ENCODE measurements at regions not wholly inside any gene's neighbourhood (a gene's known extent, or its start where the extent isn't known, plus 50 kb on each side); places are given as distances from the start of the nearest gene placed in this dataset.

DNA sequence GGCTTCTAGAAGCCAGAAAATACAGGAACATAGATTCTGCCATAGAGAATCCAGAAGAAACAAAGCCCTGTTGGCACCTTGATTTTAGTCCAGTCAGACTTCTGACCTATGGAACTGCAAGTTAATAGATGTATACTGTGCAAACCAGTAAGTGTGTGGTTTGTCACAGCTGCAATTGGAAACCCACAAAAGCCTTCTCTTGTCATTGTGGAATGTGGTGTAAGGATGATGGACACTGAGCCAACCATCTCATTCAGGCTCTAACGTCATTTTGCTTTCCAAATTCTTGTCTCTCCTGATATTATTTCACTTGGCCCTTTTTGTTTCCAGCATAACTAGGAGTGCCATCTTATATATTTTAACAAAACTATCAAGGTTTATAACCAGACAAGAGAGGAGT lies 369.5 kb upstream of the SMIM21 start (continued):
- TF ChIP-seq, protein P1, sequence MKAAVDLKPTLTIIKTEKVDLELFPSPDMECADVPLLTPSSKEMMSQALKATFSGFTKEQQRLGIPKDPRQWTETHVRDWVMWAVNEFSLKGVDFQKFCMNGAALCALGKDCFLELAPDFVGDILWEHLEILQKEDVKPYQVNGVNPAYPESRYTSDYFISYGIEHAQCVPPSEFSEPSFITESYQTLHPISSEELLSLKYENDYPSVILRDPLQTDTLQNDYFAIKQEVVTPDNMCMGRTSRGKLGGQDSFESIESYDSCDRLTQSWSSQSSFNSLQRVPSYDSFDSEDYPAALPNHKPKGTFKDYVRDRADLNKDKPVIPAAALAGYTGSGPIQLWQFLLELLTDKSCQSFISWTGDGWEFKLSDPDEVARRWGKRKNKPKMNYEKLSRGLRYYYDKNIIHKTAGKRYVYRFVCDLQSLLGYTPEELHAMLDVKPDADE (IDR thresholded peaks at IDR 0.05): no peak
- no peak for TF ChIP-seq ZNF331 (CRISPR knock-in tag; IDR thresholded peaks at IDR 0.05; ENCODE audit: low read depth)

DNA sequence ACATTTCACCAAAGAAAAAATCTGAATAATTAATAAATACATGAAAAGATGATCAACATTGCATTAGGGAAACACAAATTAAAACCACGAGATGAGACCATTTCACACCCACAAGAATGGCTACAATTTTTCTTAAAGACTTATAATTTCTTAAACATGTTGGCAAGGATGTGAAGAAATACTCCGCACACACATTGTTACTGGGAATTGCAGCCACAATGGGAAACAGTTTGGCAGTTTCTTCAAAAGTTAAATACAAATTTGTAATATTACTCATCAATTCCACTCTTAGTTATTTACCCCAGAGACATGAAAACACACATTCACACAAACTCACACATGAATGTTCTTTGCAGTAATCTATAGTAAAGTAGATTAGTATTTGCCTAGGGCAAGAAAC lies 363.3 kb upstream of the SMIM21 start:
- Histone ChIP-seq H4K20me1 (replicated peaks; ENCODE audit: insufficient read depth) (no peaks in the 10 kb centered on the region), H3K79me2 (replicated peaks; ENCODE audit: insufficient read depth) (no peaks in the 10 kb centered on the region), H3K4me1 (ENCODE audit: insufficient read depth) (no peaks in the 10 kb centered on the region), H3K27ac (ENCODE audit: low read depth) (no peak overlapping the region), H3K4me3 (no peak overlapping the region), H3K36me3 (ENCODE audit: insufficient read depth) (0 out of 2 replicates have a peak, but pooled peaks cover 3% of the 10 kb centered on the region), H3K4me2 (no peak overlapping the region), H3K27me3 (ENCODE audit: insufficient read depth) (no peaks in the 10 kb centered on the region), H3K9me2 (ENCODE audit: insufficient read depth) (peaks cover 4% of the 10 kb centered on the region), H3F3A (replicated peaks; ENCODE audit: low read depth) (no peaks in the 10 kb centered on the region), H2AFZ (no peak overlapping the region)
- H3K36me3 Mint-ChIP-seq (ENCODE audit: low read depth): no peaks in the 10 kb centered on the region; the same call in 1 of the 3 replicates
- H3K4me1 Mint-ChIP-seq: no peaks in the 10 kb centered on the region
- ATAC-seq: no peak
- no peak overlapping the region for H3K27ac Mint-ChIP-seq
- H3K9me3 Mint-ChIP-seq: peaks cover 16% of the 10 kb centered on the region; the same call in 2 of the 3 replicates
- TF ChIP-seq, protein P1 (IDR thresholded peaks at IDR 0.05): no peak
- TF ChIP-seq ZNF114 (CRISPR knock-in tag; IDR thresholded peaks at IDR 0.05) (no peak), EZH2phosphoT487 (IDR thresholded peaks at IDR 0.05; ENCODE audit: unreplicated experiment) (no peak), JUNB (IDR thresholded peaks at IDR 0.05; ENCODE audit: unreplicated experiment) (no peak), EZH2 (IDR thresholded peaks at IDR 0.05; ENCODE audit: low read depth, unreplicated experiment) (no peak)
- no peaks in the 10 kb centered on the region for H3K27me3 Mint-ChIP-seq (ENCODE audit: insufficient read depth, low read depth, poor library complexity)
- H3K4me3 Mint-ChIP-seq: no peak overlapping the region
- DNase-seq (ENCODE audit: low spot score): no peak

DNA sequence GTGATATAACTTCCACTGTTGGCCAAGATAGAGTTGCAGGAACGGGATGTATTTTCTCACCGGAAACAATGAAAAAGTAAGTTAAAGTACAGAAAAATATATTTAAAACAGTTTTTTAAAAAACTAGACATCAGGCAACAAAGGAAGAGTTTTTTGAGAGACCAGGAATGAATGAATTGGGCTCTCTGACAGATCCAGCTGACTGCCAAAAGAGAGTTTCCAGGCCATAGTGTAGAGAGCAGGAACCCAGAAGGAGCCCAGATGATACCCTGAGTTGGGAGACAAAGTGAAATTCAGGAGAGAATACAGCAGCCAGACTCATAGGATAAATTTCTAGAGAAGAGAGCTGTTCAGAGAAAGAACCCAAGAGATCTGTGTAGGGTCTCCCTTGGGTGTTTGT lies 362.6 kb upstream of the SMIM21 start:
- no peaks in the 10 kb centered on the region for H3K27me3 Mint-ChIP-seq (ENCODE audit: insufficient read depth, low read depth, poor library complexity)
- 0 out of 2 replicates have a peak, but pooled peaks cover 3% of the 10 kb centered on the region for H3K36me3 ChIP-seq (ENCODE audit: insufficient read depth)
- no peaks in the 10 kb centered on the region; the same call in 1 of the 3 replicates for H3K36me3 Mint-ChIP-seq (ENCODE audit: low read depth)
- no peak overlapping the region for H3K4me3 Mint-ChIP-seq
- H3K4me2 ChIP-seq: no peak overlapping the region
- H3F3A ChIP-seq (replicated peaks; ENCODE audit: low read depth): no peaks in the 10 kb centered on the region
- no peak for ATAC-seq
- H3K4me3 ChIP-seq: no peak overlapping the region
- H2AFZ ChIP-seq: no peak overlapping the region
- H3K27ac ChIP-seq (ENCODE audit: low read depth): no peak overlapping the region
- no peaks in the 10 kb centered on the region for H3K27me3 ChIP-seq (ENCODE audit: insufficient read depth)
- no peaks in the 10 kb centered on the region for H3K4me1 ChIP-seq (ENCODE audit: insufficient read depth)
- H3K27ac Mint-ChIP-seq: no peak overlapping the region
- H4K20me1 ChIP-seq (replicated peaks; ENCODE audit: insufficient read depth): no peaks in the 10 kb centered on the region
- H3K9me2 ChIP-seq (ENCODE audit: insufficient read depth): peaks cover 4% of the 10 kb centered on the region
- no peak for DNase-seq (ENCODE audit: low spot score)
- H3K4me1 Mint-ChIP-seq: no peaks in the 10 kb centered on the region
- H3K9me3 Mint-ChIP-seq: peaks cover 16% of the 10 kb centered on the region; the same call in 2 of the 3 replicates
- H3K79me2 ChIP-seq (replicated peaks; ENCODE audit: insufficient read depth): no peaks in the 10 kb centered on the region
- TF ChIP-seq, protein P1 (IDR thresholded peaks at IDR 0.05): no peak
- TF ChIP-seq, protein P2, sequence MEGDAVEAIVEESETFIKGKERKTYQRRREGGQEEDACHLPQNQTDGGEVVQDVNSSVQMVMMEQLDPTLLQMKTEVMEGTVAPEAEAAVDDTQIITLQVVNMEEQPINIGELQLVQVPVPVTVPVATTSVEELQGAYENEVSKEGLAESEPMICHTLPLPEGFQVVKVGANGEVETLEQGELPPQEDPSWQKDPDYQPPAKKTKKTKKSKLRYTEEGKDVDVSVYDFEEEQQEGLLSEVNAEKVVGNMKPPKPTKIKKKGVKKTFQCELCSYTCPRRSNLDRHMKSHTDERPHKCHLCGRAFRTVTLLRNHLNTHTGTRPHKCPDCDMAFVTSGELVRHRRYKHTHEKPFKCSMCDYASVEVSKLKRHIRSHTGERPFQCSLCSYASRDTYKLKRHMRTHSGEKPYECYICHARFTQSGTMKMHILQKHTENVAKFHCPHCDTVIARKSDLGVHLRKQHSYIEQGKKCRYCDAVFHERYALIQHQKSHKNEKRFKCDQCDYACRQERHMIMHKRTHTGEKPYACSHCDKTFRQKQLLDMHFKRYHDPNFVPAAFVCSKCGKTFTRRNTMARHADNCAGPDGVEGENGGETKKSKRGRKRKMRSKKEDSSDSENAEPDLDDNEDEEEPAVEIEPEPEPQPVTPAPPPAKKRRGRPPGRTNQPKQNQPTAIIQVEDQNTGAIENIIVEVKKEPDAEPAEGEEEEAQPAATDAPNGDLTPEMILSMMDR (conservative IDR thresholded peaks at IDR 0.05; ENCODE audit: low read depth in 2 of 2): no peak
- TF ChIP-seq ZNF331 (CRISPR knock-in tag; IDR thresholded peaks at IDR 0.05; ENCODE audit: low read depth) (no peak), CREB1 (CRISPR knock-in tag; IDR thresholded peaks at IDR 0.05; ENCODE audit: low read depth) (no peak), ZNF114 (CRISPR knock-in tag; IDR thresholded peaks at IDR 0.05) (no peak), EZH2 (IDR thresholded peaks at IDR 0.05; ENCODE audit: low read depth, unreplicated experiment) (no peak), POLR2AphosphoS5 (IDR thresholded peaks at IDR 0.05; ENCODE audit: low read depth) (no peak), STAT1 (IDR thresholded peaks at IDR 0.05; ENCODE audit: unreplicated experiment) (no peak), NANOG (IDR thresholded peaks at IDR 0.05; ENCODE audit: borderline replicate concordance) (no peak), JUNB (IDR thresholded peaks at IDR 0.05; ENCODE audit: unreplicated experiment) (no peak)
- TF ChIP-seq, protein P3, sequence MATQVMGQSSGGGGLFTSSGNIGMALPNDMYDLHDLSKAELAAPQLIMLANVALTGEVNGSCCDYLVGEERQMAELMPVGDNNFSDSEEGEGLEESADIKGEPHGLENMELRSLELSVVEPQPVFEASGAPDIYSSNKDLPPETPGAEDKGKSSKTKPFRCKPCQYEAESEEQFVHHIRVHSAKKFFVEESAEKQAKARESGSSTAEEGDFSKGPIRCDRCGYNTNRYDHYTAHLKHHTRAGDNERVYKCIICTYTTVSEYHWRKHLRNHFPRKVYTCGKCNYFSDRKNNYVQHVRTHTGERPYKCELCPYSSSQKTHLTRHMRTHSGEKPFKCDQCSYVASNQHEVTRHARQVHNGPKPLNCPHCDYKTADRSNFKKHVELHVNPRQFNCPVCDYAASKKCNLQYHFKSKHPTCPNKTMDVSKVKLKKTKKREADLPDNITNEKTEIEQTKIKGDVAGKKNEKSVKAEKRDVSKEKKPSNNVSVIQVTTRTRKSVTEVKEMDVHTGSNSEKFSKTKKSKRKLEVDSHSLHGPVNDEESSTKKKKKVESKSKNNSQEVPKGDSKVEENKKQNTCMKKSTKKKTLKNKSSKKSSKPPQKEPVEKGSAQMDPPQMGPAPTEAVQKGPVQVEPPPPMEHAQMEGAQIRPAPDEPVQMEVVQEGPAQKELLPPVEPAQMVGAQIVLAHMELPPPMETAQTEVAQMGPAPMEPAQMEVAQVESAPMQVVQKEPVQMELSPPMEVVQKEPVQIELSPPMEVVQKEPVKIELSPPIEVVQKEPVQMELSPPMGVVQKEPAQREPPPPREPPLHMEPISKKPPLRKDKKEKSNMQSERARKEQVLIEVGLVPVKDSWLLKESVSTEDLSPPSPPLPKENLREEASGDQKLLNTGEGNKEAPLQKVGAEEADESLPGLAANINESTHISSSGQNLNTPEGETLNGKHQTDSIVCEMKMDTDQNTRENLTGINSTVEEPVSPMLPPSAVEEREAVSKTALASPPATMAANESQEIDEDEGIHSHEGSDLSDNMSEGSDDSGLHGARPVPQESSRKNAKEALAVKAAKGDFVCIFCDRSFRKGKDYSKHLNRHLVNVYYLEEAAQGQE (IDR thresholded peaks at IDR 0.05; ENCODE audit: unreplicated experiment): no peak

Measured in GM23338 (cell line).